ENCODE measurements at regions not wholly inside any gene's neighbourhood (a gene's known extent, or its start where the extent isn't known, plus 50 kb on each side); places are given as distances from the start of the nearest gene placed in this dataset.

GRCh38 chr2:220946552-220946951, 625.6 kb downstream of the EPHA4 start:
- WGBS (ENCODE audit: extremely low coverage, insufficient read length, low lambda C conversion rate), result no CpG with 5 or more reads among the region's 1 CpG
- no peak overlapping the region for H2BK20ac ChIP-seq (ENCODE audit: low read depth, low read length, poor library complexity, severe bottlenecking)

More at GRCh38 chr2:220946552-220946951, 625.6 kb downstream of the EPHA4 start:
- Mint-ChIP-seq H3K36me3 (ENCODE audit: insufficient read depth in 1 of 3, low read depth in 3 of 3) (peaks cover 0 to 3% (median 0%) of the 10 kb centered on the region in 3 experiments; a peak in 3 of 7 replicates), H3K27me3 (ENCODE audit: low read depth) (no peaks in the 10 kb centered on the region), H3K27ac (no peak overlapping the region), H3K4me3 (no peak overlapping the region), H3K4me1 (peaks cover 21% of the 10 kb centered on the region in 2 experiments), H3K9me3 (peaks cover 5 to 8% of the 10 kb centered on the region in 2 experiments; a peak in 4 of 5 replicates)
- Histone ChIP-seq H3K79me2 (ENCODE audit: insufficient read depth, low read length) (no peaks in the 10 kb centered on the region), H3K9me3 (ENCODE audit: control insufficient read depth, low read depth, low read length) (no peaks in the 10 kb centered on the region), H3K4me2 (ENCODE audit: insufficient read depth, insufficient read length, low read length) (no peak overlapping the region), H4K5ac (ENCODE audit: insufficient read length, low read depth, low read length) (no peak overlapping the region), H3K4ac (ENCODE audit: low read depth, low read length) (no peak overlapping the region), H2BK12ac (ENCODE audit: insufficient read length, low read depth, low read length) (no peak overlapping the region), H2BK15ac (ENCODE audit: low read depth, low read length) (no peak overlapping the region), H3T11ph (ENCODE audit: low read length) (no peak overlapping the region), H3K4me1 (ENCODE audit: insufficient read depth, low read length) (peaks cover 10% of the 10 kb centered on the region), H2AK5ac (ENCODE audit: insufficient read length, low read length) (no peak overlapping the region), H2AFZ (ENCODE audit: low read length) (no peak overlapping the region), H3K23ac (ENCODE audit: insufficient read length, low read depth, low read length) (no peak overlapping the region), H4K8ac (replicated peaks; ENCODE audit: insufficient read length, low read depth, low read length) (no peak overlapping the region), H3K14ac (ENCODE audit: insufficient read depth, low read length) (no peak overlapping the region), H2BK120ac (ENCODE audit: low read depth, low read length, poor library complexity, severe bottlenecking) (no peak overlapping the region), H2BK5ac (ENCODE audit: insufficient read length, low read length) (no peak overlapping the region), H3K56ac (ENCODE audit: insufficient read length, low read depth, low read length) (no peak overlapping the region), H3K27me3 (ENCODE audit: insufficient read depth, low read length) (no peaks in the 10 kb centered on the region), H3K18ac (ENCODE audit: insufficient read length, low read depth, low read length) (no peak overlapping the region), H4K20me1 (ENCODE audit: control insufficient read depth, insufficient read depth, insufficient read length) (no peaks in the 10 kb centered on the region), H3K9ac (ENCODE audit: extremely low read depth, insufficient read length, low read length) (no peak overlapping the region), H3K27ac (ENCODE audit: insufficient read length, low read depth, low read length) (no peak overlapping the region), H3K79me1 (ENCODE audit: insufficient read depth, low read depth, low read length, poor library complexity, severe bottlenecking) (no peaks in the 10 kb centered on the region), H4K91ac (ENCODE audit: insufficient read length, low read depth, low read length) (no peak overlapping the region), H3K23me2 (ENCODE audit: insufficient read length, low read depth, low read length, poor library complexity, severe bottlenecking) (no peaks in the 10 kb centered on the region)
- TF ChIP-seq CTCF (conservative IDR thresholded peaks at IDR 0.05), result no peak
- no peak for DNase-seq
